IPS-15b (cell line): ENCODE measurements at regions not wholly inside any gene's neighbourhood (a gene's known extent, or its start where the extent isn't known, plus 50 kb on each side); places are given as distances from the start of the nearest gene placed in this dataset.

Experiments
- H3K27me3 ChIP-seq: one replicate; pipeline ENCODE4 v1.6.1; 2013; ENCODE audit warnings: low read length; ENCODE audit not compliant: control insufficient read depth, insufficient read depth
- H3K36me3 ChIP-seq: one replicate; pipeline ENCODE4 v1.6.1; 2013; ENCODE audit warnings: low read length; ENCODE audit not compliant: control insufficient read depth, insufficient read depth
- H3K4me1 ChIP-seq: one replicate; pipeline ENCODE4 v1.6.1; 2013; ENCODE audit warnings: mild to moderate bottlenecking, low read length; ENCODE audit not compliant: control insufficient read depth, insufficient read depth
- H3K4me3 ChIP-seq: one replicate; pipeline ENCODE4 v1.5.1; 2013; ENCODE audit warnings: low read depth, low read length
- H3K9ac ChIP-seq: one replicate; pipeline ENCODE4 v1.6.1; 2013; ENCODE audit warnings: low read depth, mild to moderate bottlenecking, low read length
- H3K9me3 ChIP-seq: one replicate; pipeline ENCODE4 v1.6.1; 2013; ENCODE audit warnings: mild to moderate bottlenecking, low read length; ENCODE audit not compliant: control insufficient read depth, insufficient read depth

- H3K4me3 ChIP-seq: no peak overlapping the region
- no peak overlapping the region for H3K9ac ChIP-seq
- H3K36me3 ChIP-seq: no peaks in the 10 kb centered on the region
- peaks cover 20% of the 10 kb centered on the region for H3K4me1 ChIP-seq
- no peaks in the 10 kb centered on the region for H3K9me3 ChIP-seq
- H3K27me3 ChIP-seq: no peaks in the 10 kb centered on the region
These were observed 369.1 kb upstream of the XYLT1 start for GRCh38 chr16:17839907-17840306.

- Histone ChIP-seq H3K36me3 (no peaks in the 10 kb centered on the region), H3K9me3 (no peaks in the 10 kb centered on the region), H3K4me3 (no peak overlapping the region), H3K9ac (no peak overlapping the region), H3K27me3 (no peaks in the 10 kb centered on the region), H3K4me1 (peaks cover 20% of the 10 kb centered on the region)
These were observed 368.5 kb upstream of the XYLT1 start for GRCh38 chr16:17839272-17839671.

- Histone ChIP-seq H3K36me3 (no peaks in the 10 kb centered on the region), H3K4me1 (peaks cover 20% of the 10 kb centered on the region), H3K27me3 (no peaks in the 10 kb centered on the region), H3K9me3 (no peaks in the 10 kb centered on the region), H3K4me3 (peak overlapping the region; percentile 13), H3K9ac (no peak overlapping the region)
These were observed 366.3 kb upstream of the XYLT1 start for GRCh38 chr16:17836868-17837602.

DNA sequence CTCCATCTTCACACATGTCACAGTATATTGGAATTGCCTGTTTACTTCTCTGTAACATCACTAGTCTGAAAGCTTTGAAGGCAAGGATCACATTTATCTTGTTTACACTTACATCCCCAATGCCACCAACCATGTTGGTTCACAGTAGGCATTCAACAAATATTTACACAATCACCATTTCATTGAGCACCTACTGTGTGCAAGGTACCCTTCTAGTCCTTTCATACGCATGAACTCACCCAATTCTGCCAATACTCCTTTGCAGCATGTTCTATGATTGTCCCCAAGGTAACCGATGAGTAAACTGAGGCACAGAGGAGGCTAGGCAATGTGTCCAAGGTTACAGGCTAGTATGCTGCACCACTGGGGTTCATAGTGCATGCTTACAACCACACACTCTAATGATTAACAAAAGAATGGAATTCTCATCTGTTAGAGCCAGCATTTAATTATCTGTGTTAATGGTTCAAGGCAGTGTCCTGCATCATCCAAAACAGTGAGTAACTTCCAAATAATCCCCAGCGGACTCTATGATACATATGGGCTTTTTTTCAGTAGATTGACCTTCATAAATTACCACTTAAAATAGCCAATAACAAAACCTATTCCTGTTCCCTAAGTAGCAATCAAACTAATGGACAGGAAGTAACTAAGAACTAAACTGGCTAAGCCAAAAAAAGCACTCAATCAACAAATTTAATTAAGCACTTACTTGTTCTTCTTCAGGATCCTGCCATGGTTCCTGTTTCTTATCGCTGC lies 364.5 kb upstream of the XYLT1 start:
- Histone ChIP-seq H3K4me1 (peaks cover 17% of the 10 kb centered on the region), H3K9me3 (no peaks in the 10 kb centered on the region), H3K4me3 (no peak overlapping the region), H3K36me3 (no peaks in the 10 kb centered on the region), H3K9ac (no peak overlapping the region), H3K27me3 (no peaks in the 10 kb centered on the region)

- no peaks in the 10 kb centered on the region for H3K9me3 ChIP-seq
- H3K4me1 ChIP-seq: peaks cover 15% of the 10 kb centered on the region
- H3K4me3 ChIP-seq: no peak overlapping the region
- no peaks in the 10 kb centered on the region for H3K36me3 ChIP-seq
- H3K27me3 ChIP-seq: no peaks in the 10 kb centered on the region
- no peak overlapping the region for H3K9ac ChIP-seq
These were observed 362.0 kb upstream of the XYLT1 start for GRCh38 chr16:17832738-17833137.

DNA sequence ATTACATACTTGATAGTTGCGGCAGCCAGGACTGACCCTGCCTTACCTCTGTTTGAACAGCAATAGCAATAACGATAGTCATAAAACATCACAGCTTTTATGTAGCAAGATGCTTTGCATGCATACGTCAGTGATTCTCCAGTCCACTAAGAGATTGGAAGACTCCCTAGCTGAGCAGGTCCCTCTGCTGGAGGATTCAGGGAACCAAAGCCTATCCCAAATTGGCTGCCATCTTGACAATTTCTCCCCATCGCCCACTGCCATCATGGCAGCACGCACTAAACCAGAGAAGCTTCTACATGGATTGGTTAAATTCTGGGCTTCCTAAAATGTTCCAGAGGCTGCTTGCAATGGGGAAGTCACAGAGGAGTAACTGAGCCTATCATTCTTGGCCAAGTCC lies 360.6 kb upstream of the XYLT1 start:
- H3K9me3 ChIP-seq: no peaks in the 10 kb centered on the region
- peaks cover 8% of the 10 kb centered on the region for H3K4me1 ChIP-seq
- no peaks in the 10 kb centered on the region for H3K36me3 ChIP-seq
- H3K9ac ChIP-seq: no peak overlapping the region
- H3K27me3 ChIP-seq: no peaks in the 10 kb centered on the region
- no peak overlapping the region for H3K4me3 ChIP-seq

DNA sequence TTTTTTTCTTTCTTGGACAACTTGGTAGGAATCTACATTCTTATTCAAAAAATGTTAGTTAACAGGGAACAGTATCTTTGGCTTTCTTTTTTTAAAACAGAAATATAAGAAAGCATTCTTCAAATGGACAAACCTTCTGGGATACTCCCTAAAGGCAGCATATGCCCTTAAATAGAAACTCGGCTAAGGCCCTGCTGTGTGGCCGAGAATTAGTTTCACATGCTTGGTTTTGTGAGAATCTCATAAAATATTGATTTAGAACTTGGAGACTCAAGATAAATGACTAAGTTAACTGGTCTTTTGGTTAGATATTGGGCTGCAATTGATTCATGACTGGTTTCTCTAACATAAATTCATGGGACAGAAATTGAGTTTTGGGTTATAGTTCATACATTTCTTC lies 359.9 kb upstream of the XYLT1 start:
- Histone ChIP-seq H3K27me3 (no peaks in the 10 kb centered on the region), H3K36me3 (no peaks in the 10 kb centered on the region), H3K9ac (no peak overlapping the region), H3K4me3 (no peak overlapping the region), H3K4me1 (peaks cover 4% of the 10 kb centered on the region), H3K9me3 (no peaks in the 10 kb centered on the region)

- Histone ChIP-seq H3K9ac (no peak overlapping the region), H3K27me3 (no peaks in the 10 kb centered on the region), H3K4me3 (no peak overlapping the region)
These were observed 359.1 kb upstream of the XYLT1 start for GRCh38 chr16:17829811-17830210.

GRCh38 chr16:17828012-17828411 lies 357.3 kb upstream of the XYLT1 start:
- no peaks in the 10 kb centered on the region for H3K9me3 ChIP-seq
- H3K9ac ChIP-seq: no peak overlapping the region
- H3K4me3 ChIP-seq: no peak overlapping the region
- H3K36me3 ChIP-seq: no peaks in the 10 kb centered on the region
- no peaks in the 10 kb centered on the region for H3K27me3 ChIP-seq
- peaks cover 4% of the 10 kb centered on the region for H3K4me1 ChIP-seq

More at GRCh38 chr16:17829811-17830210, 359.1 kb upstream of the XYLT1 start:
- H3K36me3 ChIP-seq: no peaks in the 10 kb centered on the region
- peaks cover 4% of the 10 kb centered on the region for H3K4me1 ChIP-seq
- H3K9me3 ChIP-seq: no peaks in the 10 kb centered on the region

DNA sequence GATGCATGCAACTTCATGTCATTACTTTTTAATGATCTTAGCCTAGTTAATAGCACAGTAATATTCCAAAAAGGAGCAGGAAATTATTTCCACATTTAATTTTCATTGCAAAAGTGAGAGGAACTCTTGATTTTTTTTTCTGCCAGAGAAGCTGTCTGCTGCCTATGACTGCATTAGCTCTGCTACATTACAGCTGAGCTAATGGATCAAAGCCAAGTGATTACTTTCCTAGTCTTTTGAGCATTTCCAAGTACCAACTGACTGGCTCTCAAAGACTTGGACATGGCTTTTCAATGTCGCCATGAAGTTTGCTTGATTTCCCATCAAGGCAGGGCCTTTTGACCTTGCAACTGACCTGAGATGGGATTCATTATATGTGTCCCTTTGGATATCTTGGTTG lies 356.6 kb upstream of the XYLT1 start:
- Histone ChIP-seq H3K9me3 (no peaks in the 10 kb centered on the region), H3K27me3 (no peaks in the 10 kb centered on the region), H3K36me3 (no peaks in the 10 kb centered on the region), H3K9ac (no peak overlapping the region), H3K4me1 (peaks cover 4% of the 10 kb centered on the region), H3K4me3 (no peak overlapping the region)

- H3K9me3 ChIP-seq: peaks cover 6% of the 10 kb centered on the region
- H3K36me3 ChIP-seq: no peaks in the 10 kb centered on the region
- no peak overlapping the region for H3K9ac ChIP-seq
- H3K4me1 ChIP-seq: no peaks in the 10 kb centered on the region
- H3K27me3 ChIP-seq: no peaks in the 10 kb centered on the region
- no peak overlapping the region for H3K4me3 ChIP-seq
These were observed 347.2 kb upstream of the XYLT1 start for GRCh38 chr16:17817943-17818342.

- Histone ChIP-seq H3K27me3 (no peaks in the 10 kb centered on the region), H3K4me1 (no peaks in the 10 kb centered on the region), H3K9me3 (peaks cover 6% of the 10 kb centered on the region)
These were observed 346.5 kb upstream of the XYLT1 start for GRCh38 chr16:17817260-17817659.

More at GRCh38 chr16:17817260-17817659, 346.5 kb upstream of the XYLT1 start:
- no peak overlapping the region for H3K4me3 ChIP-seq
- H3K9ac ChIP-seq: no peak overlapping the region
- no peaks in the 10 kb centered on the region for H3K36me3 ChIP-seq
